Effector CD4-positive, alpha-beta T cell (primary cell): ENCODE measurements at regions not wholly inside any gene's neighbourhood (a gene's known extent, or its start where the extent isn't known, plus 50 kb on each side); places are given as distances from the start of the nearest gene placed in this dataset.
"Not testable (repeated sequence)": the region's sequence is repeated elsewhere in the genome, so short reads cannot be mapped to it uniquely, and the experiment has no call there.

Experiments
- DNase-seq: peaks from one replicate; pipeline ENCODE4 v3.0.0-alpha.2; 2020

DNA sequence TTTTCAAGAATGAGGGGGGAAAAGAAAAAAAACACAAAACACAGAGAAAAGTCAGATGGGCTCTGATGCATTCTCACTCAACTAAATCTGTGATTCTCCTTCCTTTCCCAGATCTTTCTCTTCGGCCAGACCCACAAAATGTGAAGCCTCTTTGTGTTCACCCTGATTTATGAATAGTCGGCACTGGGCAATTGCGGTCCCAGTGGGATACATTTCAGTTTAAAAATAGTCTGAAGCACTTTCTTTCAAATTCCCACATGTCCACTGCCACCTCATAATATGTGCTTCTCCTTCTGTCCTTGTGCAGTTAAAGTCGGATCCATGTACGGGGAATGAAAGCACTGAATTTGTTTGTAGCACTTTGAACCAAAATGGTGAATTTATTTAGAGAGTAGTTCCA is 995.4 kb upstream of the WWC1 start:
- DNase-seq: no peak

DNA sequence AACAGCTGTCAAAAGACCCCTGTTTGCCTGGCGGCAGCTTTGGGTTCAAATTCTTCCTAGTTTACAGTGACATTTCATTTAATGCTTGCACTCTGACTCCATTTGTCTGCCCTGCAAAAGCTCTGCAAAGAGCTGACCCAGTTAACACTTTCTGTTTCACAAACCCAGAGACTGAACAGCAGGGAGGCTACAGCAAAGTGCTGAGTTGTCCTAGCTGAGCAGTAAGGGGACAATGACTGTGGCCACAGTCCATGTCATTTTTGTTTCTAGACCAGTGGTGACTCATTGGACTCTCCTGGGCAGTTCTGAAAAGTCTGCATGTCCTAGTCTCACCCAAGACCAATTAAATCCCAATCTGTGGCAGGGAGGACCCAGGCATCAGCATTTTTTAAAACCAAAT is 994.8 kb upstream of the WWC1 start:
- no peak for DNase-seq

DNA sequence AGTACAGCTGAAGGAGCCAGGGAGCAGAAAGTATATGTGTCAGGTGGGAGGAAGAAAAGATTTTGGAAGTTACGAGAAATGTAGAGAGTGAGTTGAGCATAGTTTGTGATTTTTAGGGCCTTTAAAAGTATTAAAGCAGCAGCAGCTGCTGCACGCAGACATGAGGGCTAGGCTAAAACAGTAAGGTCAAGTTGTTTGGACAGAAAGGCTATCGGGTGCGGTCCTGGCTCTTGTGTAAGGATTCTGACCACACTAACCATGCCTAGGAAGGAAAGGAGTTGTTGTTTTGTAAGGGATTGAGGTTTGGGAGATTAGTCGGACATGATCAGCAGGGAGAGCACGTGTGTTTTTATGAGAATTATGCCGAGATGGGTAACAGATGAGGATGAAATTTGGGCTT is 991.6 kb upstream of the WWC1 start:
- DNase-seq: not testable (repeated sequence)

DNA sequence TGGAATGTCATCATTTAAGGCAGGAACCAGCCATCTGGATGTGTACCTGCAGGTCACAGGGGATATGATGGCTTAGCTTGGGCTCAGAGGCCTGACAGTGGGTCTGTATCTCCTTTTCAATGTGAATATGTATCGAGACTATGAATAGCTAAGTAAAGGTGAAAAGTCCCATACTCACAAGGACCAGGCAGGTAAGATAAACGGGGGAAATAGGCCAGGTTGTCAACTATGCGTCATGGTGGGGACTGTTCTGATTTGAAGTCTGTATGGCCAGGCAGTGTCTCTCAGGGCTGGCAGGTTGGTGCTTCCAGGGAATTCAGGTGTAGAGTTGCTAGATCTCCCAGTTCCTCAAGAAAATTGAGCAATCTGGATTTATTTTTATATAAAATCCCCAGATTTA is 987.9 kb upstream of the WWC1 start:
- no peak for DNase-seq

DNA sequence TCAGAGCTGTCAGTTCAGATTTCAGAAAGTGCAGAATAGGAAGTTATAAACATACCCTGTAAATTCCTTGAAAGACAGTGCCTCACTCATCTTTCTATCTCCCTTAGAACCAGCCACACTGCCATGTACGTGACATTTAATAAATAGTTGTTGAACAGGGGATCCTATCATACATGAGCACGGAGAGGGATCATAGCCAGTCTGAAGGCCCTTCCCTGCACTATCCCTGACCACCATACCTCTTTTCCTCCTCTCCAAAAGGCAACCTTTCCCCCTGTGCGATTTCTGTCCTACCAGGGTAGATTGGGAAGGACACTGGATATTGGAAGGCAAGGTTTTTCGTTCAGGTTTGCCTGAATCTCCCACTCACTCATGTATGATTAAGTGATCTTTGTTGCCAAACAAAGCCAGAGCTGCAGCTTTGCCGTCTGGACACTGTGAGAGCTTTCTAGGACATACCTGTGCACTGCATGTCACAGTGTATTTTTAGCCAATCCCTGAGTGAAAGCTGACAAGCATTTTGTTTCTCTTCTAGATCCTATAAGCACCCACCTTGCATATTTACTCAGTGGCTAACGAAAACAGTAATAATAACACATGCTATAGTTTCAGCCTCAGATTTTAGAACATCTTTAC is 986.5 kb upstream of the WWC1 start:
- no peak for DNase-seq

GRCh38 chr5:167305591-167306213 is 985.7 kb upstream of the WWC1 start:
- DNase-seq: no peak

- DNase-seq: no peak
Measured at GRCh38 chr5:167307042-167307441, 984.4 kb upstream of the WWC1 start.

DNA sequence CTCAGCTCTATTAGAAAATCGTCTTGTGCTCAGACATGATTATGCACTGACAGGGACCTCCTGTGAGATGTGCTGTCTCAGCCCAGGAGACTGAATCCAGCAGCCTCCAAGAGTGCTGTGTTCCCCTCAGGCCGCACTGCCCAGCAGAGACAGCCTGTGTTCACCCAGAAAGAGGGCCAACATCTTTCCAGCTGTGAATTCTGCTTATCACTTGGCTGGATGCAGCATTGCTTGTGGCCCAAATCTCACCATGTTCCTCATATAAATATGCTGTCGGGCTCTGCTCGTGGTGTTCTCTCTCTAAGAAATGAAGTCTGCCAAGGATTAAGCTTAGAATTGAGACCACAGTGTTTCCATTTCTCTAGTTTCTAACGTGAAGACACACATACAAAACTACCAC is 983.0 kb upstream of the WWC1 start:
- no peak for DNase-seq

GRCh38 chr5:167309941-167310517 is 981.4 kb upstream of the WWC1 start:
- DNase-seq: no peak

DNA sequence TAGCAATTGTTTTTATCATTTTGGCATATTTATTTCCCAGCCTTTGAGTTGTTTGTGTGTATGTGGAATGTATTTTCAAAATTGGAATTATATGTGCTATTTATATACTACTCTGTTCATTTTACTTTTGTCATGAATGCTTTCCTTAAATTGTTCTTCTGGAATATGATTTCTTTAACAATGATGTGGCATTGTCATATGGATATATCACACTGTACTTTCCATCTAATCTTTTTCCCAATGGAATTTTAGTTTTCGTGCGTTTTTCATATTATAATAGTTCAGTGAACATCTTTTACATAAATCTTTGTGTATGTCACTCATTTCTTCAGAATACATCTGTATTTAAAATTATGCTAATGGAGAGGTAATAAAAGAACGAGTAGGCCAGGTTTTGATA is 980.1 kb upstream of the WWC1 start:
- no peak for DNase-seq

DNA sequence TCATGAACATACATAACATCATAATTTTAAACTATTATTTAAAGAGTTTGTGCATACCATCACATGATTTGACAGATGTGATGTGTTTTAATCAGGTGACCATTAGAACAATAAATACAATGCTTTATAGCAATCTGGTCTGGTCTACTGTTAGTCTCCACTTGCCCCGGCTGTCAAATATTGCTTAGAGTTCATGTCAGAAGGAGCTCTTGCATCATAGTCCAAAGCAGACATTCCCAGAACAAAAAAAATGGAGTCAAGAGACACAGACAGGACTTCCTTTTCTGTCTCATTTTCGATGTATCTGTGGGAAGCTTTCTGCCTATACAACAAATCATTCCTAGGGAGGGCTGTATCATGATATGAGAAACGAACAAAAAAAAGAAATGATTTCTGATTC is 979.2 kb upstream of the WWC1 start:
- no peak for DNase-seq

DNA sequence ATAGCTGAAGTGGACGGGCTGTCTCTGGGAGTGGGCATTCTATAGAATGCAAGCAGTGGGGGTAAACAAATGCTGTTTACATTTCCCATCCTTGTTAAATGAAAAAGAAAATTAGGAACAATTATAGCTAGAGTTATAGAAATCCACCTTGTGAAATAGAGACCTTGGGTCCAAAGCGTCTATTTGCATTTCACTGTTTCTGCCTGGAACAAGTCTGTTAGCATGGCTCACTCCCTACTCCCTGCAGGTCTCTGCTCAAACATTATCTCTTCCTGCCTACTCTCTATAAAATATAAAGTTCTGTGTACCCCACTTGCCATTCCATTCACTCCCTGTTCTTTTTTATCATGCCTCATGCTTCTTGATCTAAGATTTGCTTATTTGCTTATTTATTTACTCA is 975.7 kb upstream of the WWC1 start:
- DNase-seq: no peak

DNA sequence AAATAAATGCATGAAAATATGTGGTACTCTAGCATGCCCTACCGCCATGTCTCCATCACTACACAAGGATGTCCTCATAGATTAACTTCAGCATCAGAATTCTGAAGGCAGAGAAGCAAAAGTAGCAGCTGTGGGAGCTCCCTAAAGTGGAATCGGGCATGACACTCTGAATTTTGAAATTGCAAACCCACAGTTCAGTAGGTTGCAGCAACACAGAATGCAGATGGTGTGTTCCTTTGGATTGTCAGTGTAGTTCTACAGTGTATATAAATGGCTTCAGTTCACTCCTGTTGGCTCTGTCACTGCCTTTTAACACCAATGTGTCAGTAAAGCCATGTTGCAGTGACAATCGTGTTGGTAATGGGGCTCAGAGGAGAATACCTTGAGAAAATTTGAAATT is 973.6 kb upstream of the WWC1 start:
- no peak for DNase-seq

- DNase-seq: no peak
Measured at GRCh38 chr5:167319243-167319642, 972.2 kb upstream of the WWC1 start.

DNA sequence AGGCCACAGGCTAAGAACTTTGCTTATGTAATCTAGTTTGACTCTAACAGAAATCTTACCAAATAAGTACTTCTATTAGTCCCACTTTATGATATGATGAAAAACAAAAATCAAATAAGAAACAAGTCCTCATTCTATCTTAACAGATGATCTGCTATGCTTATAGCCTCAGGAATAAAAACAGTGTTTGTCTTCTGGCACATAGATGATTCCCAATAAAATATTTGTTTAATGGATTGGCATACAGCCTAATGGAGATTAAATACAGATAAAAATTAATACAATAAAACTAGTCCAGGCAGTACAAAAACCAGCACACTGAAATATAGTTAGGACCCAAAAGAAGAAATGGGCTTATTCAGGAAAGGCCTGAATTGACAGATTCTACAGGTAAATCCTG is 971.4 kb upstream of the WWC1 start:
- no peak for DNase-seq

DNA sequence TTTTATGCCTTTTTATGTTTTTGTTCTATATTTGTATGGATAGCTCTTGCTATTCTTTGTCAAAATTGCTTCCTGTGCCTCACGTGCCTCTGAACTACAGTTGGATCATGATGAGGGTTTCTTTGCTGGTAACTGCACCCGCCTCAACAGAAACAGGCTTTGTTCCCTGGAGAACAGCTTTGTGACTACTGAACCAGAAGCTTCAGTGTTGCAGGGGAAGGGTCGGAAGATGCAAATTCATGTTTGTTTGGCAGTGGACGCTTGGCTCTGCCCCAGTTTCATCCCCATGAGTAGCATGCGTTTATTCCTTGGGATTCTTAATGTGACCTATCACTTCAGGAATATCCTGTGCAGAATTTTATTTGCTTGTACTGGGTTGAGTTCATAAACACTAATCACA is 959.1 kb upstream of the WWC1 start:
- no peak for DNase-seq

DNA sequence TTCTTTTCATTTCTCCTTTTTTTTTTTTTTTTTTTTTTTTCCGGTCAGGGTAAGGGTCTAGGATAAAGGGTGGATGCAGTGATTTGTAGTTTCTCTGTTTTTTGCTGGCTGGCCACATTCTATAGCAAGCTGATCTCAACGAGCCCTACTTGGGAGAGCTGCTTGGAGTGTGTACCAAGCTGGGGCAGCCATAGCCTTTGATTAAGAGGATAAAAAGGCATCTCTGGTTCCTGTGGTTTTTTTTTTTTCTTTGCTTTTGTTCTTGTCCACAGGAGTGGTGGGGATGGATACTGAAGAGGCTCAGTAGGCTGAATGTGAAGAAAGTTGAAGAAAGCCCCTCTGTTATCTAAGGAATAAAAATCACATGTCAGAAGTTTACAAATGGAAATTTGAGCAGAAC is 955.3 kb upstream of the WWC1 start:
- DNase-seq: no peak

- no peak for DNase-seq
Measured at GRCh38 chr5:167339205-167339604, 952.2 kb upstream of the WWC1 start.

- DNase-seq: no peak
Measured at GRCh38 chr5:167346461-167346860, 945.0 kb upstream of the WWC1 start.

GRCh38 chr5:167348251-167348926 is 943.1 kb upstream of the WWC1 start:
- no peak for DNase-seq

- no peak for DNase-seq
Measured at GRCh38 chr5:167348980-167349379, 942.5 kb upstream of the WWC1 start.

- DNase-seq: no peak
Measured at GRCh38 chr5:167351316-167351715, 940.1 kb upstream of the WWC1 start.

DNA sequence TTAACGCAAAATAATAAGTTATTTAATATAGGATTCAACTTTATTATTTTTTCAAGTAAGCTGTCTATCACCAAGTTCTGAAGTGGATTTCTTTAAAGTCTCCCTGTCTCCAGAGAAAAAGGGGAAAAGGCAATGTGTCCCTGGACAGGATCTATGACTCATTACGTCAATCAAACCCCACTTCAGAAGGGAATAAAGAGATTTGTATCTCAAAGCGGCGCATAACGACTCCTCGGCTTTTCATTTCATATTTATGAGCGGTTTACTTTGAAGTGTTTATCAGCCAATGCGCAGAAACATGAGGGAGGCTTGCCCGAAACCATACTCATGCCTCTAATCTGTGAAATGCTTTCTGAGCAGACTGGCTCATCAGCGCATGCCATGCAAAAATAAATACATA is 938.6 kb upstream of the WWC1 start:
- DNase-seq: no peak

DNA sequence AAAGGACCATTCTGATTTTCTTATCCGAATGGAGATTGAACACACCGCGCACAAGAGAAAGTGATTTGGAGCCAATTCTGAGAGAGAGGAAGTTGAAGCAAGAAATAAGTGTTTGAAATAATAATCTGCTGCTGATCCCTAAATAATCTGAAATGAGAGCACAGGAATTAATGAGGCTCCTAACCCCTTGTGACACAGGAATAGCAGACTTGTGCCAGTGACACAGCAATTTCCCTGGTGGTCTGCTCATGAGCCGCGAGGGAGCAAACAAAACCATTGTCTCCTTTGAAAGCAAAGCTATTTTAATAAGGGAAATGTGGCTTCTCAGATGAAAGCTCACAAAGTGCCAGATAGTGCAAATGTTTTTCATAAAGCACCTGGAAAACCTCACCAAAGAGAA is 936.1 kb upstream of the WWC1 start:
- no peak for DNase-seq
